ENCODE measurements at regions not wholly inside any gene's neighbourhood (a gene's known extent, or its start where the extent isn't known, plus 50 kb on each side); places are given as distances from the start of the nearest gene placed in this dataset.

DNA sequence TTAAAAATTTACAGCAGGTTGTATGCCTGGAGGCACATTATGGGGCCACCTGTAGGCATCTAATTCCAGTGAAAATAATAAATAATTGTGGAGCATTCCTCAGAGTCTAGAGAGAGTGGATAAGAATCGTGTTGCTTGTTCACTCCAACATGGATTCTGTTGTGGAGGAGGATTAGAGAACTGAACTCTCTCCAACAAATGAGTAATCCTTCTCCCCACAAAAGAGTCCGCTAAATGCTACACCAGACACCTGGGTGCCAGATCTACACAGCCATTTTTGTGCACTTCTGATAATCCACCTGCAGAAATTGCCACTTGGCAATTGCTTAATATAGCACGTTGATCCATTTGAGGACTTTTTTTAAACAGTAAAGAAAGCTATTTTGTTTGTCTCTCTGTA is 113.7 kb upstream of the DPYD start:
- peak; percentile 54 for DNase-seq (ENCODE audit: low read depth)

DNA sequence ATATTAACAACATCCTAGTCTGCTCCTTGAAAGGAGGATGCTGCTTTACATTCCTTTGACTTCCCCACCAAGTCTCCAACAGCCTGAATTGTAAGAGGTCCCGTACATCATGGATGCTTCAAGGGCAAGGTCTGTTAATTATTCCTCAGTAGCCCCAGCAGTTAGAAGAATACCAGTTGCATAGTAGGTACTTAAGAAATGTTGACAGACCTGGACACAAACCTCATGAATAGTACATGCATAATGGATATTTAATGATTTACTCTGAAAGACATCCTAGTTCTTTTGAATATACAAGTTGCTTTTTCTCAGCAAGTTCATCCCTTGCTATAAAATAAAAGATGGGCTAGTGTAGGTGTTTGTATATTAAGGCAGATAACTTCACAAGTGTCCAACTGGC is 112.1 kb upstream of the DPYD start:
- no peak for DNase-seq (ENCODE audit: low read depth)

GRCh38 chr1:98030976-98031375 is 110.1 kb upstream of the DPYD start:
- no peak for DNase-seq (ENCODE audit: low read depth)

- peak; percentile 90 for DNase-seq (ENCODE audit: low read depth)
Measured at GRCh38 chr1:98030483-98030882, 109.6 kb upstream of the DPYD start.

DNA sequence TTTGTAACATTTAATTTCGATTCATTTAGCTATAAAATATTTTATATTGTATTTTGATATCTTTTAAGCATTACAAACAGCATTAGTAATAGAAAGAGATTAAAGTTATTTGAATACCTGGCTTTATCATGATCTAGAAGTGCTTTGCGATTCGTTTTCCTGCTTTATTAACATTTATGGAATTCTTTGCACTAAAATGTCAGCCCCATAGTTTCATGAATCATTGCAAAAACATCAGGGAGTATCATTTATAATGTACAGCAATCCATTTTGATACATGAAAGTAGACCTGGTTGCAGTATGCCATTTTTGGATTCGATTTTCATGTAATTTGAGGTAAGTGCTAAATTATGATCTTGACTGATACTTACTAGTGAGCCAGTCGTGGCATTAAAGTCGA is 108.0 kb upstream of the DPYD start:
- peak; percentile 64 for DNase-seq (ENCODE audit: low read depth)

GRCh38 chr1:98027103-98027705 is 106.4 kb upstream of the DPYD start:
- no peak for DNase-seq (ENCODE audit: low read depth)

DNA sequence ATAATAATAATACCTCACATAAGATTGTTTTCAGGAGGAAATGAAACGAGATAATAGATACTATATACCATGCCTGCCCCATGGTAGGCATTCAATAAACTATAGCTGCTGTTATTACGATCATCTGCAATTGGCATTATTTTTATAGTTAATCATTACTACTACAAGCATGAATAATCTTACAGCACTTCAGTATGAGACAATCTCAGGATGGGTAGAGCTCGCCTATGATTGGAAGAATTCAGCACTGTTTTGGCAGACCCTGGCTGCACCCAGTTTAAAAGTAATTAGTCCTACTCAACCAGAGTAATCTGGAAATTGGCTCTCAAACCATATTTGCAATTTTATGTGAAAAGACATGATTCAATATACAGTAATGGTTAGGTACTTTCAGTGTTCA is 105.0 kb upstream of the DPYD start:
- DNase-seq (ENCODE audit: low read depth): no peak

GRCh38 chr1:98021126-98021525 is 100.3 kb upstream of the DPYD start:
- DNase-seq (ENCODE audit: low read depth): no peak

GRCh38 chr1:98019747-98020146 is 98.9 kb upstream of the DPYD start:
- no peak for DNase-seq (ENCODE audit: low read depth)

- DNase-seq (ENCODE audit: low read depth): no peak
Measured at GRCh38 chr1:98018074-98018473, 97.2 kb upstream of the DPYD start.

GRCh38 chr1:98017184-98017583 is 96.3 kb upstream of the DPYD start:
- DNase-seq (ENCODE audit: low read depth): no peak

DNA sequence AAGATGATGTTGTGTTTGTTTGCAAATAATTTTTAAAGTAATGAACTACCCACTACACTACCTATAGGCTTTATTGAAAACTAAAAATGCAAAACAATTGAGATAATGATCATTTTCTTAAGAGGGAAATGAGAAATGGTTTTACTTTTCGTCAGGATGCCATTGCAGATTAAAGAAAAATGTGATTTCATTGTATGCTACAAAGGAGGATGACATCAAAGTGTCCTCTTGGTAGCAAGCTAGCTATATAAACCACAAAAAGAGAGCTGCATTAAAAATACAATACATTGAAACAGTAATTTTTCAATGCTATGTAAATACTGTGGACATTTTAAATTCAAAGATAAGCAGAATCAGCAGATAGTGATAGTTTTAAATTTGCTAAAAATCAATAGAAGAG is 87.5 kb upstream of the DPYD start:
- no peak for DNase-seq (ENCODE audit: low read depth)

DNA sequence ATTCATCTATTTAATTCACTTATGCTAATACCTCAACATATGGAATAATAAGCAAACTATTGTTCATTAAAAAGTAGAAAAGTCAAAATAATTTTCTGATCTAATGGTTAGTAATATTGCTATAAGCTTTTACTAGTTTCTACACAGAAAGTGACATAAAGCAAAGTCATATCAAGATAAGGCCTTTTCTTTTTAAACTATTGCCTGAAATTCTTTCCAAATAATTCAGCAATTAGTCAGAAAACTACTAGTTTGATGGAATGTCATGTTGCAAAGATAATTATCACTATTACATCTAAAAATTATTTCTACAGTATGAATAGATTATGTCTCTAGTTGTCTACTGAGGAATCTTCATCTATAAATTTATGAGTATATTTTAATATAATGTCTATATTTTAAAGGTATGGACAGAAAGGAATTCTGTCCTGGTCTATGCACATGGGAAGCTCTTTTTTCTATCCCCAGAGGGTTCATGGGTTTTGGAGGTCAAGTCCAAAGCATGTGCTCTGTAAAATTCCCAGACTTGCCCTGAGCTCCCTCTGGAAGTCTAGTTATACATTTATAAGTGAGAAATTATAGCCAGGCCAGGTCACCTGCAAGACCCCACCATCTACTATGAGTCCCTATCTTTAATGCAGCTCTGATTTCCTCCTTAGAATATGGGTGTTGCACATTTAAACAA is 84.6 kb upstream of the DPYD start:
- peak; percentile 87 for DNase-seq (ENCODE audit: low read depth)

DNA sequence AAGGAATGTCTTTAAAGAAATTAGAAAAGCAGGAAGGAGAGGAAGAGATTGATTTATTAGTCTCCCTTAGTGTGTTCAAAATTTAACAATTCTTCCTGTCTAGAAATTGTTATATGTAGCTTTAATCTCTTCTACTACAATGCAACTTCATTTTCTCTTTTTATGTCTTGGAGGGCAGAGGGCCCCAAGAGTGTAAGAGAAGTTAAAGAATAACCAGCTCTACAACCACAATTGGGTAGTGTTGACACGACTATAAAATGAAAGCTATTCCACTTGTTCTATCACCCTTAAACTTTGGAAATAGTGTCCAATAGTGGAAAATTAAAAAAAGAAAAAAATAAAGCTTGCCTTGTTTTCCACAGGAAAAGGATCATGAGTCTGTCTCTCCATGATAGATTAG is 82.6 kb upstream of the DPYD start:
- DNase-seq (ENCODE audit: low read depth): no peak

DNA sequence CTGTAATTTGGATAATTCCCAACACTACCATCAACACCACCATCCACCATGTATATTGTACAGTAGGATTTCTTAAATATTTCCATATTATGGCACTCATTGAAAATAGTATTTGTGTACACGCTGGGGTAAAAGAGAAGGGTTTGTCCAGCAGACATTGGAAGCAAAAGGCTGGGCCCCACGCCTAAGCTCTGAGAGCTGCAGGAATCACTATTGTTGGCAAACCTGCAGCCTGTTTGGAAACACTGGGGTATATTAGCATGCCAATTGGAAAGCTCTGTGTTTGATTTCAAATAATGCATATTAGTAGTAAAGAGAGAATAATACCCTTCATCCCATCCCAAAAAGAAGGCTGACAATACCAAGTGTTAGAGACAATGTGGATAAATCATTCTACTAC is 81.5 kb upstream of the DPYD start:
- DNase-seq (ENCODE audit: low read depth): no peak

GRCh38 chr1:98001764-98002163 is 80.9 kb upstream of the DPYD start:
- peak; percentile 56 for DNase-seq (ENCODE audit: low read depth)

DNA sequence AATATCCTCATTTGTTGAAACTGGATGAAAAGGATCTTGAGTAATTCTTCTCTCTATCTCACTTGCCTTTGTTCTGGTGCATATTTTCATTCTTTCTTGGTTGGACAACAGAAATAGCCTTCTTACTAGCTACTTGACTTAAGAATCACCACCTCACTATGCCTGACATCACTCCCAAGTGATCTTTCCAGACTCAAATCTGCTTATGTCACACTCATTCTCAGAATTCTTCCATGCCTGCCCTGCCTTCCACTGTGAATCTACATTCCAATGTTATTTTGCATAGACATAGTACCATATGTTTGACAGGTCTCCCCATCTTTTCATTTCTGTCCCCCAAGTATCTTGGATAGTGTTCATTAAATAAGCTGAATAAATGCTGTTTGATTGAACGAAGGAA is 78.5 kb upstream of the DPYD start:
- peak; percentile 84 for DNase-seq (ENCODE audit: low read depth)

- peak; percentile 54 for DNase-seq (ENCODE audit: low read depth)
Measured at GRCh38 chr1:97996880-97997279, 76.0 kb upstream of the DPYD start.

DNA sequence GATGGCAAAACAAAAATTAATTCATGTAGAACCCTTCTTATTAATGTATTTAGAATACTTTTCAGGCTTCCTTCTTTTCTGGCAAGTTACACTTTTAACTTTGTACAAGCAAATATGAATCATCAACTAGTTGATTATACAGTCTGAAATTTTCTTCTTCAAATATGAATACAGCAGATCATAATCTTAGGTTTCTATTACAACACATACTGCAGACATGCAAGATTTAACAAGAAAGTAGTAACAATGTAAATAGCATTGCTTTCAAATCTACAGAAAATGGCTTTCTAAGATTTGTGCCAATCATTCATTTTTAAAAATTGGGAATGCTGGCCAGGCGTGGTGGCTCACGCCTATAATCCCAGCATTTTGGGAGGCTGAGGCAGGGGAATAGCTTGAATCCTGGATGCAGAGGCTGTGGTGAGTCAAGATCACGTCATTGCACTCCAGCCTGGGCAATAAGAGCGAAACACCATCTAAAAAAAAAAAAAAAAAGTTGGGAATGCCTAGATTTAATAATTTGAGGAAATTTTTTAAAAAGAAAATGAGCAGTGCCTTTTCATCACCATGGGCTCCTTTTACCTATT is 68.4 kb upstream of the DPYD start:
- peak; percentile 77 for DNase-seq (ENCODE audit: low read depth)

- DNase-seq (ENCODE audit: low read depth): peak; percentile 63
Measured at GRCh38 chr1:97986041-97987005, 65.5 kb upstream of the DPYD start.

- DNase-seq (ENCODE audit: low read depth): no peak
Measured at GRCh38 chr1:97983126-97983525, 62.3 kb upstream of the DPYD start.

DNA sequence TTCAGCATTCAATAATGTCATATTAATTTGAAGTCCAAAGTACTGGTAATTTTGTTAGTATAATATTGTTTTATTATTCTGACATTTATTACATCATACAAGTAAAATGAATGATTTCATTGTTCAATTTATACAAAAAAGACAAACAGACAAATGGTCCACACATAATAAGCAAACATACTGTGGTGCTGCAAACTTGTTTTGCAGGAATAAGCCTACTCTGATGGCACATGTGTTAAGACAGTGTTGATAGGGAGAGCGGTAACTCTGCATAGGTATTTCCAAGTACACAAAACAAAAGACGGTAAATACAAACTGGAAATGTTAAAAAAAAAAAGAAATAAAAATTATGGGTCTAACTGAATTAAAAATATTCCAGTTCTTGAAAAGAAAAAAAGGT is 59.7 kb upstream of the DPYD start:
- DNase-seq (ENCODE audit: low read depth): no peak

DNA sequence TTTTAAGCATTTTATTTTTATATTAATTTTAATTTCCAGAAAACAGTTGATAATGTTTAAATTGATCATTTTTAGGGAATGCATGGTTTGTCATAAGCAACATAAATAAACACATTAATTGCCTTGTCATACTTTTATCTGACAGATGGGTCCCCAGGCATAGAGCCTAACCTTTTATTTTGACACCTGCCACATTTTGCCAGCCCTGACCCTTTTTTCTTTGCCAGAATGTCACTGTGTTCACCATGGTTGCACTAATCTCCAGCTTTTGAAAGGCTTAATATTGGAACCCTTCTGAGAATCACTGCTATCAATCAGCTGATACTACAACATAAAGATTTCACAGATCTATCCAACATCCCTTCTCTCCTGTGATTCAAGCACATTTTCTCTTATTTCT is 56.0 kb upstream of the DPYD start:
- DNase-seq (ENCODE audit: low read depth): no peak

Measured in ELR (cell line).